ENCODE measurements at regions not wholly inside any gene's neighbourhood (a gene's known extent, or its start where the extent isn't known, plus 50 kb on each side); places are given as distances from the start of the nearest gene placed in this dataset.

- Histone ChIP-seq H3K9ac (ENCODE audit: low read depth in 1 of 2, low read length in 2 of 2) (no peak overlapping the region), H3K4me3 (ENCODE audit: low read depth in 1 of 3, low read length in 3 of 3) (no peak overlapping the region), H3K4me1 (ENCODE audit: control insufficient read depth in 4 of 4, insufficient read depth in 4 of 4, low read length in 3 of 4) (no peaks in the 10 kb centered on the region), H3K27ac (ENCODE audit: low read depth in 1 of 2, low read length in 2 of 2) (no peak overlapping the region), H3K36me3 (ENCODE audit: control insufficient read depth in 4 of 4, insufficient read depth in 3 of 4, low read depth in 1 of 4, low read length in 3 of 4) (no peaks in the 10 kb centered on the region), H3K9me3 (ENCODE audit: control insufficient read depth in 4 of 4, low read length in 3 of 4) (no peaks in the 10 kb centered on the region), H3K27me3 (ENCODE audit: control insufficient read depth in 4 of 4, insufficient read depth in 4 of 4, low read length in 3 of 4) (peaks cover 0 to 4% (median 0%) of the 10 kb centered on the region in 4 donors)
- DNase-seq (ENCODE audit: low spot score), result no peak
- TF ChIP-seq JUND (IDR thresholded peaks at IDR 0.05), result no peak
- TF ChIP-seq, protein P1, sequence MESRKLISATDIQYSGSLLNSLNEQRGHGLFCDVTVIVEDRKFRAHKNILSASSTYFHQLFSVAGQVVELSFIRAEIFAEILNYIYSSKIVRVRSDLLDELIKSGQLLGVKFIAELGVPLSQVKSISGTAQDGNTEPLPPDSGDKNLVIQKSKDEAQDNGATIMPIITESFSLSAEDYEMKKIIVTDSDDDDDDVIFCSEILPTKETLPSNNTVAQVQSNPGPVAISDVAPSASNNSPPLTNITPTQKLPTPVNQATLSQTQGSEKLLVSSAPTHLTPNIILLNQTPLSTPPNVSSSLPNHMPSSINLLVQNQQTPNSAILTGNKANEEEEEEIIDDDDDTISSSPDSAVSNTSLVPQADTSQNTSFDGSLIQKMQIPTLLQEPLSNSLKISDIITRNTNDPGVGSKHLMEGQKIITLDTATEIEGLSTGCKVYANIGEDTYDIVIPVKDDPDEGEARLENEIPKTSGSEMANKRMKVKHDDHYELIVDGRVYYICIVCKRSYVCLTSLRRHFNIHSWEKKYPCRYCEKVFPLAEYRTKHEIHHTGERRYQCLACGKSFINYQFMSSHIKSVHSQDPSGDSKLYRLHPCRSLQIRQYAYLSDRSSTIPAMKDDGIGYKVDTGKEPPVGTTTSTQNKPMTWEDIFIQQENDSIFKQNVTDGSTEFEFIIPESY (IDR thresholded peaks at IDR 0.05), result no peak
- no peak for TF ChIP-seq TAF1 (conservative IDR thresholded peaks at IDR 0.05)
- TF ChIP-seq NR2F2 (IDR thresholded peaks at IDR 0.05), result no peak
- TF ChIP-seq FOXA1 (IDR thresholded peaks at IDR 0.05), result no peak
- TF ChIP-seq YY1 (IDR thresholded peaks at IDR 0.05), result no peak
- TF ChIP-seq MAX (IDR thresholded peaks at IDR 0.05), result no peak
- no peak for TF ChIP-seq REST (IDR thresholded peaks at IDR 0.05)
- WGBS, result 58% methylated on average over 2 of the region's 2 CpGs
These were observed 135.4 kb upstream of the REG3A start for GRCh38 chr2:79294994-79295393.

GRCh38 chr2:79292958-79293315, 133.4 kb upstream of the REG3A start:
- TF ChIP-seq HNF4A (conservative IDR thresholded peaks at IDR 0.05), result no peak
- no peak for TF ChIP-seq TAF1 (conservative IDR thresholded peaks at IDR 0.05)
- no peak for TF ChIP-seq REST (IDR thresholded peaks at IDR 0.05)
- no peak overlapping the region for H3K27ac ChIP-seq (ENCODE audit: low read depth in 1 of 2, low read length in 2 of 2)

More at GRCh38 chr2:79292958-79293315, 133.4 kb upstream of the REG3A start:
- no peak for DNase-seq (ENCODE audit: low spot score)
- Histone ChIP-seq H3K4me3 (ENCODE audit: low read depth in 1 of 3, low read length in 3 of 3) (no peak overlapping the region), H3K9ac (ENCODE audit: low read depth in 1 of 2, low read length in 2 of 2) (no peak overlapping the region), H3K36me3 (ENCODE audit: control insufficient read depth in 4 of 4, insufficient read depth in 3 of 4, low read depth in 1 of 4, low read length in 3 of 4) (no peaks in the 10 kb centered on the region), H3K27me3 (ENCODE audit: control insufficient read depth in 4 of 4, insufficient read depth in 4 of 4, low read length in 3 of 4) (peaks cover 0 to 4% (median 0%) of the 10 kb centered on the region in 4 donors), H3K9me3 (ENCODE audit: control insufficient read depth in 4 of 4, low read length in 3 of 4) (no peaks in the 10 kb centered on the region), H3K4me1 (ENCODE audit: control insufficient read depth in 4 of 4, insufficient read depth in 4 of 4, low read length in 3 of 4) (no peaks in the 10 kb centered on the region)
- WGBS, result 64% methylated on average over 1 of the region's 1 CpG
